Fibroblast of lung (primary cell): ENCODE measurements at regions not wholly inside any gene's neighbourhood (a gene's known extent, or its start where the extent isn't known, plus 50 kb on each side); places are given as distances from the start of the nearest gene placed in this dataset.

Source experiments
- DNase-seq, 2 donors: peaks; one replicate each; pipeline versions ENCODE4 v3.0.0 to v3.0.0-alpha.2; 2010; ENCODE audit warnings: low read depth in 2 of 2
- H2AFZ ChIP-seq: 2 replicates; pipeline ENCODE4 v1.5.1; 2012; ENCODE audit warnings: low read length, control low read depth, inconsistent platforms
- H3K27ac ChIP-seq: 2 replicates; pipeline ENCODE4 v1.5.1; 2011; ENCODE audit warnings: low read length, control low read depth; ENCODE audit not compliant: insufficient read depth
- H3K27me3 ChIP-seq: 2 replicates; pipeline ENCODE4 v1.5.1; 2011; ENCODE audit warnings: mild to moderate bottlenecking, low read length; ENCODE audit not compliant: control insufficient read depth, insufficient read depth
- H3K36me3 ChIP-seq: 2 replicates; pipeline ENCODE4 v1.5.1; 2011; ENCODE audit warnings: low read length; ENCODE audit not compliant: control insufficient read depth, insufficient read depth
- H3K4me1 ChIP-seq: 2 replicates; pipeline ENCODE4 v1.5.1; 2011; ENCODE audit warnings: low read length; ENCODE audit not compliant: control insufficient read depth, insufficient read depth; ENCODE audit errors: extremely low read depth
- H3K4me2 ChIP-seq: 2 replicates; pipeline ENCODE4 v1.5.1; 2011; ENCODE audit warnings: low read length, control low read depth; ENCODE audit not compliant: insufficient read depth; ENCODE audit errors: extremely low read depth
- H3K4me3 ChIP-seq, 4 experiments: fragments of 200-600 bp in 1 of 4; sonication (generic) in 1 of 4; replicated peaks in 1 of 4; 2 replicates each; pipeline ENCODE4 v1.5.1; 2011 to 2016; ENCODE audit warnings: low read length in 4 of 4, low read depth in 3 of 4, mild to moderate bottlenecking in 3 of 4, control low read depth in 2 of 4, inconsistent platforms in 1 of 4, mixed read lengths in 1 of 4; ENCODE audit not compliant: insufficient read depth in 1 of 4; ENCODE audit errors: control extremely low read depth in 1 of 4
- H3K79me2 ChIP-seq: 2 replicates; pipeline ENCODE4 v1.5.1; 2012; ENCODE audit warnings: mild to moderate bottlenecking, low read length, inconsistent platforms; ENCODE audit not compliant: control insufficient read depth, insufficient read depth
- H3K9ac ChIP-seq: 2 replicates; pipeline ENCODE4 v1.5.1; 2011; ENCODE audit warnings: mild to moderate bottlenecking, low read length, control low read depth; ENCODE audit not compliant: insufficient read depth
- H3K9me3 ChIP-seq: 2 replicates; pipeline ENCODE4 v1.5.1; 2012; ENCODE audit warnings: low read depth, low read length; ENCODE audit not compliant: control insufficient read depth, insufficient read depth
- H4K20me1 ChIP-seq: 2 replicates; pipeline ENCODE4 v1.5.1; 2011; ENCODE audit warnings: low read length; ENCODE audit not compliant: control insufficient read depth, insufficient read depth; ENCODE audit errors: extremely low read depth
- CTCF ChIP-seq, 2 donors: IDR thresholded peaks in 1 of 2; conservative IDR thresholded peaks in 1 of 2; 1 replicate in 1 of 2; 2 replicates in 1 of 2; pipeline ENCODE4 v1.5.1; 2011 to 2012; ENCODE audit warnings: low read length in 2 of 2, control low read depth in 1 of 2, inconsistent platforms in 1 of 2, low read depth in 1 of 2, mild to moderate bottlenecking in 1 of 2
- EZH2 ChIP-seq: IDR thresholded peaks from 2 replicates; pipeline ENCODE4 v1.5.1; 2012; ENCODE audit warnings: low read length, control low read depth, mild to moderate bottlenecking; ENCODE audit errors: missing control alignments

DNA sequence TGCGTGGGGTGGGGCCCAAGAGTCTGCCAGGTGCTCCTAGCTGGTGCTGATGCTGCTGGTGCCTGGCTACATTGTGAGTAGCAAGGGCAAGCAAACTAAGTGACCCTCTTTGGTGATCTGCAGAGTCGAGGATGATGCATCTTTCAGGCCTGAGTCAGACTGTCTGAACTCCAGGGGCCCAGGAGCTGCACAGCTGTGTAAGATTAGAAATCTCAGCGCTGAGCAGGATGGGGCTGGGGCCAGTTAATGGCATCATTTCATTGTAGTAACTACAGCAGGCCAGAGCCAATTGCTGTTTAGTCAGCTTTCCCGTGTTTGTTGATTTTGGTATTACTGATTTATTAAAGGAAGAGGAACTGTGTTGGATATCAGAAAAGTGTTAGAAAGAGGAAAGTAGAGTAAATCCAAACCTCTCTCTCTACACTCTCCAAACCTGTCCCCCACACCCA is 365.2 kb downstream of the PAX1 start:
- no peak overlapping the region for H2AFZ ChIP-seq
- H3K27ac ChIP-seq, result no peak overlapping the region
- no peak for DNase-seq
- no peak overlapping the region for H3K9ac ChIP-seq
- no peaks in the 10 kb centered on the region for H3K27me3 ChIP-seq
- no peak overlapping the region for H3K4me2 ChIP-seq
- H3K79me2 ChIP-seq, result no peaks in the 10 kb centered on the region
- H3K9me3 ChIP-seq, result no peaks in the 10 kb centered on the region
- H3K4me1 ChIP-seq, result no peaks in the 10 kb centered on the region
- TF ChIP-seq EZH2 (no peak), CTCF (conservative IDR thresholded peaks at IDR 0.05 in 1 of 2, IDR thresholded peaks at IDR 0.05 in 1 of 2; ENCODE audit: low read depth in 1 of 2, low read length in 2 of 2) (no peak)
- no peaks in the 10 kb centered on the region for H3K36me3 ChIP-seq
- no peaks in the 10 kb centered on the region for H4K20me1 ChIP-seq
- no peak overlapping the region for H3K4me3 ChIP-seq

DNA sequence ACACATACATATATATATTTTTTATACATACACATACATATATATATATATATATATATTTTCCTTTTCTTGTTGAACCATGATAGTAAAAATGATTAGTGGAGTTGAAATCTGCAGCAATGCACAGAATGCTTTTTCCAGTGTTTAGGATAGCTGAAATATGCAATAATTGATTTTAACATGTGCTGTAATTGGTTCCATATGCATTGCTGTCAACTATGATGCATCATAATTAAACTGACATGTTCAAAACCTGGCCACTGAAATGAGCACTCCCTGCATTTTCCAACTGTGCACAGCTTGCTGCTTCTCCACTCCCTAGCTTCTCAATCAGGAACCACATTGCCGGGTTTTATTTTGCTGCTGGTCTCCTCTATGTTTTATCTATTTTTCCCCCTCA is 358.3 kb downstream of the PAX1 start:
- Histone ChIP-seq H3K27ac (no peak overlapping the region), H3K9ac (no peak overlapping the region), H3K4me3 (no peak overlapping the region), H3K4me2 (no peak overlapping the region), H3K4me1 (no peaks in the 10 kb centered on the region), H2AFZ (no peak overlapping the region), H3K9me3 (no peaks in the 10 kb centered on the region), H3K79me2 (no peaks in the 10 kb centered on the region), H3K36me3 (no peaks in the 10 kb centered on the region), H4K20me1 (no peaks in the 10 kb centered on the region), H3K27me3 (no peaks in the 10 kb centered on the region)
- TF ChIP-seq EZH2 (no peak), CTCF (conservative IDR thresholded peaks at IDR 0.05 in 1 of 2, IDR thresholded peaks at IDR 0.05 in 1 of 2; ENCODE audit: low read depth in 1 of 2, low read length in 2 of 2) (no peak)
- no peak for DNase-seq

- TF ChIP-seq CTCF (conservative IDR thresholded peaks at IDR 0.05 in 1 of 2, IDR thresholded peaks at IDR 0.05 in 1 of 2; ENCODE audit: low read depth in 1 of 2, low read length in 2 of 2), result no peak
- TF ChIP-seq EZH2, result no peak
- Histone ChIP-seq H3K4me1 (no peaks in the 10 kb centered on the region), H3K79me2 (no peaks in the 10 kb centered on the region)
These were observed 357.4 kb downstream of the PAX1 start for GRCh38 chr20:22062874-22063273.

More at GRCh38 chr20:22062874-22063273, 357.4 kb downstream of the PAX1 start:
- DNase-seq, result no peak
- Histone ChIP-seq H3K9ac (no peak overlapping the region), H4K20me1 (no peaks in the 10 kb centered on the region), H3K36me3 (no peaks in the 10 kb centered on the region), H3K4me2 (no peak overlapping the region), H2AFZ (no peak overlapping the region), H3K27me3 (no peaks in the 10 kb centered on the region), H3K9me3 (no peaks in the 10 kb centered on the region), H3K4me3 (no peak overlapping the region), H3K27ac (no peak overlapping the region)
